Muscle layer of duodenum (tissue), 2 donors: ENCODE measurements at regions not wholly inside any gene's neighbourhood (a gene's known extent, or its start where the extent isn't known, plus 50 kb on each side); places are given as distances from the start of the nearest gene placed in this dataset.

Experiments used
- H3K27ac ChIP-seq: one replicate; pipeline ENCODE4 v1.7.0; 2013; ENCODE audit warnings: mild to moderate bottlenecking, low read length
- H3K27me3 ChIP-seq: one replicate; pipeline ENCODE4 v1.7.0; 2013; ENCODE audit warnings: low read depth, mild to moderate bottlenecking, control low read depth, low read length
- H3K36me3 ChIP-seq, 2 donors: one replicate each; pipeline ENCODE4 v1.7.0; 2013; ENCODE audit warnings: low read length in 2 of 2, control low read depth in 1 of 2, mild to moderate bottlenecking in 1 of 2; ENCODE audit not compliant: insufficient read depth in 2 of 2, control insufficient read depth in 1 of 2
- H3K4me1 ChIP-seq, 2 donors: one replicate each; pipeline ENCODE4 v1.7.0; 2013; ENCODE audit warnings: low read length in 2 of 2, mild to moderate bottlenecking in 2 of 2, control low read depth in 1 of 2, moderate library complexity in 1 of 2; ENCODE audit not compliant: insufficient read depth in 2 of 2, control insufficient read depth in 1 of 2
- H3K4me3 ChIP-seq, 2 donors: one replicate each; pipeline ENCODE4 v1.7.0; 2013; ENCODE audit warnings: low read length in 2 of 2, low read depth in 1 of 2, mild to moderate bottlenecking in 1 of 2
- H3K9me3 ChIP-seq, 2 donors: one replicate each; pipeline ENCODE4 v1.7.0; 2013; ENCODE audit warnings: low read length in 2 of 2, control low read depth in 1 of 2, mild to moderate bottlenecking in 1 of 2; ENCODE audit not compliant: control insufficient read depth in 1 of 2
- donor health status: healthy.

- Histone ChIP-seq H3K4me1 (peaks cover 0 to 5% of the 10 kb centered on the region in 2 donors), H3K9me3 (no peaks in the 10 kb centered on the region), H3K4me3 (no peak overlapping the region), H3K36me3 (no peaks in the 10 kb centered on the region), H3K27me3 (no peaks in the 10 kb centered on the region), H3K27ac (no peak overlapping the region)
Measured at GRCh38 chr1:56062625-56063024, 516.7 kb downstream of the PLPP3 start.

- H3K9me3 ChIP-seq = no peaks in the 10 kb centered on the region
- H3K4me3 ChIP-seq = no peak overlapping the region
- no peaks in the 10 kb centered on the region for H3K36me3 ChIP-seq
- H3K27me3 ChIP-seq = no peaks in the 10 kb centered on the region
- peaks cover 0 to 9% of the 10 kb centered on the region in 2 donors for H3K4me1 ChIP-seq
- H3K27ac ChIP-seq = no peak overlapping the region
Measured at GRCh38 chr1:56061824-56062223, 517.5 kb downstream of the PLPP3 start.

GRCh38 chr1:56060906-56061305 is 518.5 kb downstream of the PLPP3 start:
- H3K27ac ChIP-seq = no peak overlapping the region
- no peaks in the 10 kb centered on the region for H3K9me3 ChIP-seq
- H3K27me3 ChIP-seq = no peaks in the 10 kb centered on the region
- no peaks in the 10 kb centered on the region for H3K36me3 ChIP-seq
- no peak overlapping the region for H3K4me3 ChIP-seq
- peaks cover 0 to 13% of the 10 kb centered on the region in 2 donors for H3K4me1 ChIP-seq

GRCh38 chr1:56057466-56058405 is 521.6 kb downstream of the PLPP3 start:
- peaks cover 0 to 13% of the 10 kb centered on the region in 2 donors for H3K4me1 ChIP-seq
- no peaks in the 10 kb centered on the region for H3K9me3 ChIP-seq
- H3K4me3 ChIP-seq = no peak overlapping the region
- H3K36me3 ChIP-seq = no peaks in the 10 kb centered on the region
- no peak overlapping the region for H3K27ac ChIP-seq
- no peaks in the 10 kb centered on the region for H3K27me3 ChIP-seq

- Histone ChIP-seq H3K27ac (no peak overlapping the region), H3K4me3 (no peak overlapping the region), H3K4me1 (peaks cover 0 to 13% of the 10 kb centered on the region in 2 donors), H3K9me3 (no peaks in the 10 kb centered on the region), H3K36me3 (no peaks in the 10 kb centered on the region), H3K27me3 (no peaks in the 10 kb centered on the region)
Measured at GRCh38 chr1:56056438-56057287, 522.7 kb downstream of the PLPP3 start.

- Histone ChIP-seq H3K4me1 (peaks cover 0 to 13% of the 10 kb centered on the region in 2 donors), H3K9me3 (peaks cover 0 to 7% of the 10 kb centered on the region in 2 donors), H3K36me3 (no peaks in the 10 kb centered on the region), H3K27me3 (no peaks in the 10 kb centered on the region), H3K27ac (no peak overlapping the region), H3K4me3 (no peak overlapping the region)
Measured at GRCh38 chr1:56054959-56055358, 524.4 kb downstream of the PLPP3 start.

- Histone ChIP-seq H3K36me3 (no peaks in the 10 kb centered on the region), H3K4me3 (no peak overlapping the region), H3K9me3 (peaks cover 0 to 7% of the 10 kb centered on the region in 2 donors), H3K27me3 (no peaks in the 10 kb centered on the region), H3K4me1 (peaks cover 0 to 5% of the 10 kb centered on the region in 2 donors), H3K27ac (no peak overlapping the region)
Measured at GRCh38 chr1:56052041-56052440, 527.3 kb downstream of the PLPP3 start.

- H3K36me3 ChIP-seq = no peaks in the 10 kb centered on the region
- H3K27me3 ChIP-seq = no peaks in the 10 kb centered on the region
- no peak overlapping the region for H3K27ac ChIP-seq
- no peak overlapping the region for H3K4me3 ChIP-seq
- no peaks in the 10 kb centered on the region for H3K4me1 ChIP-seq
- H3K9me3 ChIP-seq = peaks cover 0 to 7% of the 10 kb centered on the region in 2 donors
Measured at GRCh38 chr1:56050911-56051310, 528.5 kb downstream of the PLPP3 start.

- Histone ChIP-seq H3K4me1 (no peaks in the 10 kb centered on the region), H3K36me3 (no peaks in the 10 kb centered on the region), H3K4me3 (no peak overlapping the region), H3K27me3 (no peaks in the 10 kb centered on the region), H3K9me3 (peaks cover 0 to 4% of the 10 kb centered on the region in 2 donors), H3K27ac (no peak overlapping the region)
Measured at GRCh38 chr1:56045477-56045876, 533.9 kb downstream of the PLPP3 start.

- H3K4me1 ChIP-seq = no peaks in the 10 kb centered on the region
- H3K4me3 ChIP-seq = no peak overlapping the region
- no peak overlapping the region for H3K27ac ChIP-seq
- H3K36me3 ChIP-seq = no peaks in the 10 kb centered on the region
- H3K9me3 ChIP-seq = peaks cover 0 to under 1% of the 10 kb centered on the region in 2 donors
- H3K27me3 ChIP-seq = no peaks in the 10 kb centered on the region
Measured at GRCh38 chr1:56045062-56045461, 534.3 kb downstream of the PLPP3 start.

GRCh38 chr1:56036479-56036878 is 542.9 kb downstream of the PLPP3 start:
- Histone ChIP-seq H3K36me3 (no peaks in the 10 kb centered on the region), H3K4me3 (no peak overlapping the region), H3K4me1 (no peaks in the 10 kb centered on the region), H3K27me3 (no peaks in the 10 kb centered on the region), H3K9me3 (no peaks in the 10 kb centered on the region), H3K27ac (no peak overlapping the region)
